ENCODE measurements at regions not wholly inside any gene's neighbourhood (a gene's known extent, or its start where the extent isn't known, plus 50 kb on each side); places are given as distances from the start of the nearest gene placed in this dataset.

DNA sequence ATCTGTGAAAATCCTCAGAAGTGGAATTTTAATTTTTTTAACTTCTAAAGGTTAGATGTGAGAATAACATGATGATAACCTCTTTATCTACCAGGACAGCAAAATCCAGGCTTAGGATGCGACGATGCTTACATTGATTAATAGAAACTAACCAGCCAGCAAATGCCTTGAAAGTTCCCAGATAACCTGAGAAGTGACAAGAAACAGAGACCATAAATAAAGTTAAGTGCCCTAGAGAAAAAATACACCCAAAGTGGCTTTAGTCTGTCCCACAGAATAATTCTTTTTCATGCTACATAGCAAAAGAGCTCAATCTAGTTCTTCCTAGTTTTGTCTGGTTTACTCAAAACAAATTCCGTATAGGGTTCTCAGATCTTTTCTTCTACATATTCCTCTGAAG is 262.7 kb downstream of the WDR11 start:
- no peak for ATAC-seq (ENCODE audit: low FRiP score)
- H3K9me3 ChIP-seq (ENCODE audit: control insufficient read depth, low read length) = peaks cover 2% of the 10 kb centered on the region
- H3K4me3 ChIP-seq (ENCODE audit: low read length in 2 of 2) = no peak overlapping the region
- H3K36me3 ChIP-seq (ENCODE audit: control insufficient read depth in 1 of 2, insufficient read depth in 2 of 2, low read length in 1 of 2) = no peaks in the 10 kb centered on the region
- H3K27me3 ChIP-seq (ENCODE audit: control insufficient read depth in 1 of 2, insufficient read depth in 2 of 2, low read length in 1 of 2) = no peaks in the 10 kb centered on the region
- H3K4me1 ChIP-seq (ENCODE audit: control insufficient read depth in 1 of 2, insufficient read depth in 2 of 2, low read length in 2 of 2) = no peaks in the 10 kb centered on the region
- H3K27ac ChIP-seq (ENCODE audit: low read depth in 1 of 2, low read length in 2 of 2) = no peak overlapping the region
- DNase-seq = no peak
- intact Hi-C loops (cut with DNase I) = no loop called here
- 81 to 84% methylated on average over 3 of the region's 3 CpGs for WGBS, 2 donors

- no peak for ATAC-seq (ENCODE audit: low FRiP score)
- H3K4me1 ChIP-seq (ENCODE audit: control insufficient read depth in 1 of 2, insufficient read depth in 2 of 2, low read length in 2 of 2) = no peaks in the 10 kb centered on the region
- H3K4me3 ChIP-seq (ENCODE audit: low read length in 2 of 2) = no peak overlapping the region
- 91 to 94% methylated on average over 1 of the region's 1 CpG for WGBS, 2 donors
- H3K27ac ChIP-seq (ENCODE audit: low read depth in 1 of 2, low read length in 2 of 2) = no peak overlapping the region
- intact Hi-C loops (cut with DNase I) = no loop called here
- DNase-seq = no peak
- no peaks in the 10 kb centered on the region for H3K27me3 ChIP-seq (ENCODE audit: control insufficient read depth in 1 of 2, insufficient read depth in 2 of 2, low read length in 1 of 2)
- no peaks in the 10 kb centered on the region for H3K36me3 ChIP-seq (ENCODE audit: control insufficient read depth in 1 of 2, insufficient read depth in 2 of 2, low read length in 1 of 2)
- peaks cover 2% of the 10 kb centered on the region for H3K9me3 ChIP-seq (ENCODE audit: control insufficient read depth, low read length)
Observed at GRCh38 chr10:121115154-121115553, 264.0 kb downstream of the WDR11 start.

GRCh38 chr10:121121462-121121861 is 270.3 kb downstream of the WDR11 start:
- Histone ChIP-seq H3K36me3 (ENCODE audit: control insufficient read depth in 1 of 2, insufficient read depth in 2 of 2, low read length in 1 of 2) (no peaks in the 10 kb centered on the region), H3K4me3 (ENCODE audit: low read length in 2 of 2) (no peak overlapping the region), H3K4me1 (ENCODE audit: control insufficient read depth in 1 of 2, insufficient read depth in 2 of 2, low read length in 2 of 2) (no peaks in the 10 kb centered on the region), H3K27ac (ENCODE audit: low read depth in 1 of 2, low read length in 2 of 2) (no peak overlapping the region), H3K9me3 (ENCODE audit: control insufficient read depth, low read length) (no peaks in the 10 kb centered on the region), H3K27me3 (ENCODE audit: control insufficient read depth in 1 of 2, insufficient read depth in 2 of 2, low read length in 1 of 2) (no peaks in the 10 kb centered on the region)
- DNase-seq (no peak), ATAC-seq (ENCODE audit: low FRiP score) (no peak)
- intact Hi-C loops (cut with DNase I) = no loop called here
- 42 to 48% methylated on average over 7 of the region's 7 CpGs for WGBS, 2 donors

DNA sequence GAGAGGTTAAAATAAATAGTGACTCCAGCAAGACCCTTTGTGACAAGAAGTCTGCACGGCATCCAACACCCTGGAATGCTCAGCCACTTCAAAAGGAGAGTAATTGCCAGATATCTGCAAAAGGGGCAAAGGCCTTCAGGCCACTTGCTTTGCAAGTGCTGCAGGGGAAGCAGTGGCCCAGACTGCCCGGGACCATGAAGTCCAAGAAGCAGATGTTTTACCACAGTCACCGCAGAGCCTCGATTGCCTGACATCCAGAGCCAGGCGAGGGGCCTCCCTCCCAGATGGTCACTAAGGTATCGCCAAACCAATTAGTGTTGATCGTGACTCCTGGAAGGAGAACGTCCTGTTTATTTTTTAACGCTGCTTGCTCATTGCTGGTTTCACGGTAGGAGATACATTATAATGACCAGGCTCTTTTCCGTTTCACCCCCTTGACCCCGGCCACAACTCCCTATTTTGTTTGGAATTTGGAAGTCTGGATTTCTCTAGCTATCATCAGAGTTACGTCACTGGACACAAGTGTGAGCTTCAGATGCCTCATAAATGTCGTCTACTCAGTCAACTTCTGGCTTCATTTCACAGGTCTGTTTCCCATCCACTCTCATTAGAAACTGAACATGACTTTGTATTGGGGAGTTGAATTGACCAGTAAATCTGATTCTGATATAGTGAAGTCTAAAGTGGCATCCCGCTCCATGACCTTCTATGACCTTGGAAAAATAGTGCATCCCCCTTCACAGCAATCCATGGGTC is 276.2 kb downstream of the WDR11 start:
- DNase-seq (no peak), ATAC-seq (ENCODE audit: low FRiP score) (no peak)
- no peaks in the 10 kb centered on the region for H3K36me3 ChIP-seq (ENCODE audit: control insufficient read depth in 1 of 2, insufficient read depth in 2 of 2, low read length in 1 of 2)
- peaks cover 3% of the 10 kb centered on the region for H3K9me3 ChIP-seq (ENCODE audit: control insufficient read depth, low read length)
- H3K4me1 ChIP-seq (ENCODE audit: control insufficient read depth in 1 of 2, insufficient read depth in 2 of 2, low read length in 2 of 2) = no peaks in the 10 kb centered on the region
- 68 to 78% methylated on average over 15 of the region's 15 CpGs for WGBS, 2 donors
- H3K27ac ChIP-seq (ENCODE audit: low read depth in 1 of 2, low read length in 2 of 2) = no peak overlapping the region
- intact Hi-C loops (cut with DNase I) = no loop called here
- H3K27me3 ChIP-seq (ENCODE audit: control insufficient read depth in 1 of 2, insufficient read depth in 2 of 2, low read length in 1 of 2) = no peaks in the 10 kb centered on the region
- H3K4me3 ChIP-seq (ENCODE audit: low read length in 2 of 2) = no peak overlapping the region

DNA sequence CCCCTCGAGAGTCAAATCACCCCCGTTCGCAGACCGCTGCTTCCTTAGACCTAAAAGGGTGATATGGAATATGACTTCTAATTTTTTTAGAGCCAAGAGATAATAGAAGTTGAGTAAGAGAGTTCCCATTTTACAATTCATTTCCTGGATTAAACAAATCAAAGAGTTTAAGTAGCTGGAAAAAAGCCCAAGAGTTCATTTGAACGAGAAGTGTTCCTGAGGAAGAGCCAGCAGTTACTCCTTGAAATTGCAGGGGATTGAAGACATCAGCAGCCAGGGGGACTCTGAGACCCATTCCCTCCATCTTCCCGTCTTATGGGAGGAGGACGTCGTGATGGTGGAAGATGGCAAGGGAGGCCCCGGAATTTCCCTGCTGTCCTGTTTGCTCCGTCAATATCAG is 277.0 kb downstream of the WDR11 start:
- intact Hi-C loops (cut with DNase I) = no loop called here
- DNase-seq (no peak), ATAC-seq (ENCODE audit: low FRiP score) (no peak)
- no peaks in the 10 kb centered on the region for H3K27me3 ChIP-seq (ENCODE audit: control insufficient read depth in 1 of 2, insufficient read depth in 2 of 2, low read length in 1 of 2)
- H3K4me3 ChIP-seq (ENCODE audit: low read length in 2 of 2) = no peak overlapping the region
- peaks cover 3% of the 10 kb centered on the region for H3K9me3 ChIP-seq (ENCODE audit: control insufficient read depth, low read length)
- no peak overlapping the region for H3K27ac ChIP-seq (ENCODE audit: low read depth in 1 of 2, low read length in 2 of 2)
- no peaks in the 10 kb centered on the region for H3K4me1 ChIP-seq (ENCODE audit: control insufficient read depth in 1 of 2, insufficient read depth in 2 of 2, low read length in 2 of 2)
- H3K36me3 ChIP-seq (ENCODE audit: control insufficient read depth in 1 of 2, insufficient read depth in 2 of 2, low read length in 1 of 2) = no peaks in the 10 kb centered on the region
- WGBS, 2 donors = 78 to 79% methylated on average over 10 of the region's 10 CpGs

DNA sequence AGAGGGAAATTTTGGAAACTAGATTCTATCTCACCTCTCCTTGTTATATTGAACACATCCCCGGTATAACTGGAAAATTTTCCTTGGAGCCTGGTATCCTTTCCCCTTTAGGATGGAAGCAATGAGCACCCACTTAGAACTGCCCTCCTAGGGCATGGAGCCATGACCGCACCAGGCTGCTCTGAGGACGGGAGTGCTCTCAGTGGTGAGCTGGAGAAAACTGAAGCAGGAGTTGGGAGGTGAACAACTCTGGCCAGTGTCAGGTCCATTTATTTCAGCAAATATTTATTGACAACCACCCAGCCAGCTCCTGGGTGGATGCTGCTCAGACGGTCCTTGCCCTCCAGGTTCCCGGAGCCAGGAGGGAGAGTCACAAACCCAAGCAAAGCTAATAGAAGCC is 278.1 kb downstream of the WDR11 start:
- WGBS, 2 donors = 78 to 86% methylated on average over 5 of the region's 5 CpGs
- ATAC-seq (ENCODE audit: low FRiP score) (no peak), DNase-seq (no peak)
- Histone ChIP-seq H3K36me3 (ENCODE audit: control insufficient read depth in 1 of 2, insufficient read depth in 2 of 2, low read length in 1 of 2) (no peaks in the 10 kb centered on the region), H3K27ac (ENCODE audit: low read depth in 1 of 2, low read length in 2 of 2) (no peak overlapping the region), H3K27me3 (ENCODE audit: control insufficient read depth in 1 of 2, insufficient read depth in 2 of 2, low read length in 1 of 2) (no peaks in the 10 kb centered on the region), H3K4me3 (ENCODE audit: low read length in 2 of 2) (no peak overlapping the region), H3K4me1 (ENCODE audit: control insufficient read depth in 1 of 2, insufficient read depth in 2 of 2, low read length in 2 of 2) (no peaks in the 10 kb centered on the region), H3K9me3 (ENCODE audit: control insufficient read depth, low read length) (peaks cover 3% of the 10 kb centered on the region)
- intact Hi-C loops (cut with DNase I) = no loop called here

- Histone ChIP-seq H3K4me1 (ENCODE audit: control insufficient read depth in 1 of 2, insufficient read depth in 2 of 2, low read length in 2 of 2) (no peaks in the 10 kb centered on the region), H3K27ac (ENCODE audit: low read depth in 1 of 2, low read length in 2 of 2) (no peak overlapping the region), H3K4me3 (ENCODE audit: low read length in 2 of 2) (no peak overlapping the region), H3K9me3 (ENCODE audit: control insufficient read depth, low read length) (peaks cover 3% of the 10 kb centered on the region), H3K27me3 (ENCODE audit: control insufficient read depth in 1 of 2, insufficient read depth in 2 of 2, low read length in 1 of 2) (no peaks in the 10 kb centered on the region), H3K36me3 (ENCODE audit: control insufficient read depth in 1 of 2, insufficient read depth in 2 of 2, low read length in 1 of 2) (no peaks in the 10 kb centered on the region)
- intact Hi-C loops (cut with DNase I) = no loop called here
- WGBS, 2 donors = 95 to 98% methylated on average over 5 of the region's 5 CpGs
- ATAC-seq (ENCODE audit: low FRiP score) (no peak), DNase-seq (no peak)
Observed at GRCh38 chr10:121130382-121130781, 279.2 kb downstream of the WDR11 start.

DNA sequence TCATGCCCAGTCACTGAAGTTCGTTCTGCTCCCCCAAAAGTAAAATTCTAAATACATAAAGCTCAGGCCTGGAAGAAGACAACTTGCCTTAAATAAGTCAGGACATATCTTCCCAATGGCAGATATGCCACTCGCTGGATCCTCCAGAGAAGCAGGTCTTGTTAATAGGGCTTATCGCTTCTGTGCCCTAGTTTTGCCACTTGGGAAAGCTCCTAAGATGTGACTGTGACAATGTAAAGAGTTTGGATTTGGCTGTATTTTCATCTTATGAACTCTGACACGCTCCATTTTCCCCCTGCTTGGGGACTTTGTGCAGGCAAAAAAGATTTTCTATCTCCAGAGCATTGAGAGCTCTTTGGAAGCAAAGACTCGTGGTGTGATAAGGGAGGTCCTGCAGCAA is 279.9 kb downstream of the WDR11 start:
- Histone ChIP-seq H3K4me3 (ENCODE audit: low read length in 2 of 2) (no peak overlapping the region), H3K27ac (ENCODE audit: low read depth in 1 of 2, low read length in 2 of 2) (no peak overlapping the region), H3K36me3 (ENCODE audit: control insufficient read depth in 1 of 2, insufficient read depth in 2 of 2, low read length in 1 of 2) (no peaks in the 10 kb centered on the region), H3K27me3 (ENCODE audit: control insufficient read depth in 1 of 2, insufficient read depth in 2 of 2, low read length in 1 of 2) (no peaks in the 10 kb centered on the region), H3K4me1 (ENCODE audit: control insufficient read depth in 1 of 2, insufficient read depth in 2 of 2, low read length in 2 of 2) (no peaks in the 10 kb centered on the region), H3K9me3 (ENCODE audit: control insufficient read depth, low read length) (peaks cover 3% of the 10 kb centered on the region)
- intact Hi-C loops (cut with DNase I) = no loop called here
- DNase-seq (no peak), ATAC-seq (ENCODE audit: low FRiP score) (no peak)
- WGBS, 2 donors = 84 to 87% methylated on average over 5 of the region's 5 CpGs

DNA sequence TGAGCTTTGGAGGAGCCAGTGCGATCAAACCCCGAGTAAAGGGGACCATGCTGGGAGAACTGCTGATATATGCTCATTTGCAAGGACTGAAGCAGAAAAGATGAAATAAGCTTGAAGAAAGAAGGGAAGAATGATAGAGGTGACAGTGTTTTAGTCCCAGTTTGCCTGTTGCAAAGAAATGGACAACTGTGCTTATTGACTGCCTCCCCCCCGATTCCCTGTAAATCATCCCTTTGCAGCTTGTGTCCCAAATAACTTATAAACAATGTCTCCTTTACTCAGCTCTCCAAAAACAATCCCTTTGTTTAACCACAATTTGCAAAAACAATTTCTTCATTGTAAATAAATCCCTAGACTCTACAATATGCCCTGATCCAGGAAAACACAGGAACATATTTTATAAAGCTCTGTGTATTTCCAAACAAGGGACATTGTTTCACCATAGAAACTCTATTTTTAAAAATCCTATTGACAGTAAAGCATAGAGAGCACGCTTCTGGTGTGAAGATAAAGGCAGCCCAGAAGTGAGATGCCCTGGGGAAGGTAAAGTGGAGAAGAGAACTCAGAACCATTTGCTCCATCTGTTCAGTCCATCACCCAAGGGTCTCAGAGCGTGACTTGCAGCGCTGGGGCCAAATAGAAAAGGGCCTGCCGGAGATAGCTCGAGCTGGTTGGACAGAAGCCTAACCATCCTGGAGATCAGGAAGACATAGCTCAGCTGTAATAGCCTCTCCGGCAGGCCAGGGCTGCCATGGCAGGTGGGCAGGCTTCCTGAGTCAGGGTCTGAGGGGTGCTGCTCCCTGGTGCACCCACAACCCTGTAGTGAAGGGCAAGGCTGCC is 280.5 kb downstream of the WDR11 start:
- H3K27me3 ChIP-seq (ENCODE audit: control insufficient read depth in 1 of 2, insufficient read depth in 2 of 2, low read length in 1 of 2) = no peaks in the 10 kb centered on the region
- ATAC-seq (ENCODE audit: low FRiP score) (peak; percentile 41), DNase-seq (no peak)
- intact Hi-C loops (cut with DNase I) = no loop called here
- H3K9me3 ChIP-seq (ENCODE audit: control insufficient read depth, low read length) = peaks cover 3% of the 10 kb centered on the region
- H3K36me3 ChIP-seq (ENCODE audit: control insufficient read depth in 1 of 2, insufficient read depth in 2 of 2, low read length in 1 of 2) = no peaks in the 10 kb centered on the region
- 85 to 88% methylated on average over 9 of the region's 9 CpGs for WGBS, 2 donors
- no peak overlapping the region for H3K27ac ChIP-seq (ENCODE audit: low read depth in 1 of 2, low read length in 2 of 2)
- H3K4me1 ChIP-seq (ENCODE audit: control insufficient read depth in 1 of 2, insufficient read depth in 2 of 2, low read length in 2 of 2) = no peaks in the 10 kb centered on the region
- no peak overlapping the region for H3K4me3 ChIP-seq (ENCODE audit: low read length in 2 of 2)

Data from aorta (tissue), 5 donors.